Activated CD8-positive, alpha-beta memory T cell treated with anti-CD3 and anti-CD28 coated beads, Interleukin-2, amount 50 U/mL, for 24 hours (primary cell): ENCODE measurements at regions not wholly inside any gene's neighbourhood (a gene's known extent, or its start where the extent isn't known, plus 50 kb on each side); places are given as distances from the start of the nearest gene placed in this dataset.
"Not testable (repeated sequence)": the region's sequence is repeated elsewhere in the genome, so short reads cannot be mapped to it uniquely, and the experiment has no call there.

Experiments
- DNase-seq: peaks from one replicate; pipeline ENCODE4 v3.0.0-alpha.2; 2020; ENCODE audit errors: extremely low read depth

- DNase-seq: no peak
Observed at GRCh38 chr3:177705976-177706823, 508.9 kb upstream of the TBL1XR1 start.

GRCh38 chr3:177709470-177709869 is 512.2 kb upstream of the TBL1XR1 start:
- not testable (repeated sequence) for DNase-seq

- DNase-seq: no peak
Observed at GRCh38 chr3:177710506-177710905, 513.2 kb upstream of the TBL1XR1 start.

GRCh38 chr3:177711637-177712036 is 514.4 kb upstream of the TBL1XR1 start:
- DNase-seq: no peak

GRCh38 chr3:177713928-177714900 is 516.9 kb upstream of the TBL1XR1 start:
- no peak for DNase-seq

GRCh38 chr3:177714945-177715344 is 517.7 kb upstream of the TBL1XR1 start:
- DNase-seq: no peak

GRCh38 chr3:177715980-177716379 is 518.7 kb upstream of the TBL1XR1 start:
- no peak for DNase-seq

GRCh38 chr3:177720927-177721326 is 523.6 kb upstream of the TBL1XR1 start:
- not testable (repeated sequence) for DNase-seq

GRCh38 chr3:177721864-177722785 is 524.8 kb upstream of the TBL1XR1 start:
- DNase-seq: no peak

- DNase-seq: no peak
Observed at GRCh38 chr3:177724020-177724638, 526.8 kb upstream of the TBL1XR1 start.

- DNase-seq: no peak
Observed at GRCh38 chr3:177725165-177725564, 527.9 kb upstream of the TBL1XR1 start.

- no peak for DNase-seq
Observed at GRCh38 chr3:177726807-177727206, 529.5 kb upstream of the TBL1XR1 start.

GRCh38 chr3:177729956-177730681 is 532.8 kb upstream of the TBL1XR1 start:
- no peak for DNase-seq

- DNase-seq: no peak
Observed at GRCh38 chr3:177730814-177731213, 533.5 kb upstream of the TBL1XR1 start.

GRCh38 chr3:177731644-177732268 is 534.5 kb upstream of the TBL1XR1 start:
- DNase-seq: no peak

GRCh38 chr3:177733233-177733632 is 536.0 kb upstream of the TBL1XR1 start:
- DNase-seq: no peak

- DNase-seq: no peak
Observed at GRCh38 chr3:177733936-177734335, 536.7 kb upstream of the TBL1XR1 start.

GRCh38 chr3:177735431-177735830 is 538.1 kb upstream of the TBL1XR1 start:
- DNase-seq: no peak

- DNase-seq: no peak
Observed at GRCh38 chr3:177739461-177739860, 542.2 kb upstream of the TBL1XR1 start.

- DNase-seq: no peak
Observed at GRCh38 chr3:177740254-177740653, 543.0 kb upstream of the TBL1XR1 start.
